HG03025 (cell line): ENCODE measurements at regions not wholly inside any gene's neighbourhood (a gene's known extent, or its start where the extent isn't known, plus 50 kb on each side); places are given as distances from the start of the nearest gene placed in this dataset.

Source experiments
- ATAC-seq: cut with Tn5 transposase; IDR thresholded peaks from one replicate; pipeline ENCODE4 v1.9.1; 2021; ENCODE audit warnings: mild to moderate bottlenecking, moderate library complexity; ENCODE audit not compliant: unreplicated experiment, low FRiP score

DNA sequence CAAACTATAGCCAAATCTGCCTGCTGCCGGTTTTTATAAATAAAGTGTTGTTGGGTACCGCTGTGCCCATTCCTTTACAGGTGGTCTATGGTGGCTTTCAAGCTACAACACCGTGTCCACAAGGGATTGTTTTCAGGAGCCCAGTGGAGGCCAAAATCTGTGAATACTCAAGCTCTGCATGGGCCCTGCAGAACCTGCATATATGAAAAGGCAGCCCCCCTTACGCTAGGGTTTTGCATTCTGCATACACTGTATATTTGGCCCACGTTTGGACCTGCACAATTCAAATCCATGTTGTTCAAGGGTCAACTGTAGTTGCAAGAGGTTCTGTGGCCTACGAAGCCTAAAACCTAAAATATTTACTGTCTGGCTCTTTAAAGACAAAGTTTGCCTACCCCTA is 122.2 kb upstream of the TLE3 start:
- ATAC-seq, result no peak

DNA sequence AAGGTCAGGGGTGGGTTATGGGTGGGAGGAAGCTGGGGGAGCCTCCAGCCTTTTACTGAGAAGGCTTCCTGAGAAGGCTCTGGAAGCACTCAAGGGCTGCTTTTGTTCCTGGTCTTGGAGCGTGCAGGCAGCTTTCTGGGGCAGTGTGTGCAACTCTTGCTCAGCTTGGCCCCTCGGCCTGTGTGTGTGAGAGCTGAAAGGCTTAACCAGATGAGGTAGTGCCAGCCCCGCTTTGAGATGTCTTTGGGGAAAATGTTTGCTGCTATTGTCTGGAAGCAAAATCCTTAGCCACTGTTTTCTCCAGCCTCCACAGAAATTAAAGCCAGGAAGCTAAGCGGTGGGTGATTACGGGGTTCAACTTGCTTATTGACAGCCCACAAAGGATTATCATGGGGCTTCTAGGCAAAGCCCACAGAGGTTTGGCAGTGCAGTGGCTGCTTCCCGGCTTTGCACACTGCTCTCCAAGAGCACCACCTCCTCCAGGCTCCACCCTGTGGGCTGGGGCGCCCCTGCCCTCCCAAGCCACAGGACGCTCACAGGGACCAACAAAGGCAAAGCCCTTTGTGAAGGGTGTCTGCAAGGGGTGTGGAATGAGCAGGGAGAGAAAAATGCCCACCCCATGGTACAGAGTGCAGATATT is 121.7 kb upstream of the TLE3 start:
- ATAC-seq, result no peak

DNA sequence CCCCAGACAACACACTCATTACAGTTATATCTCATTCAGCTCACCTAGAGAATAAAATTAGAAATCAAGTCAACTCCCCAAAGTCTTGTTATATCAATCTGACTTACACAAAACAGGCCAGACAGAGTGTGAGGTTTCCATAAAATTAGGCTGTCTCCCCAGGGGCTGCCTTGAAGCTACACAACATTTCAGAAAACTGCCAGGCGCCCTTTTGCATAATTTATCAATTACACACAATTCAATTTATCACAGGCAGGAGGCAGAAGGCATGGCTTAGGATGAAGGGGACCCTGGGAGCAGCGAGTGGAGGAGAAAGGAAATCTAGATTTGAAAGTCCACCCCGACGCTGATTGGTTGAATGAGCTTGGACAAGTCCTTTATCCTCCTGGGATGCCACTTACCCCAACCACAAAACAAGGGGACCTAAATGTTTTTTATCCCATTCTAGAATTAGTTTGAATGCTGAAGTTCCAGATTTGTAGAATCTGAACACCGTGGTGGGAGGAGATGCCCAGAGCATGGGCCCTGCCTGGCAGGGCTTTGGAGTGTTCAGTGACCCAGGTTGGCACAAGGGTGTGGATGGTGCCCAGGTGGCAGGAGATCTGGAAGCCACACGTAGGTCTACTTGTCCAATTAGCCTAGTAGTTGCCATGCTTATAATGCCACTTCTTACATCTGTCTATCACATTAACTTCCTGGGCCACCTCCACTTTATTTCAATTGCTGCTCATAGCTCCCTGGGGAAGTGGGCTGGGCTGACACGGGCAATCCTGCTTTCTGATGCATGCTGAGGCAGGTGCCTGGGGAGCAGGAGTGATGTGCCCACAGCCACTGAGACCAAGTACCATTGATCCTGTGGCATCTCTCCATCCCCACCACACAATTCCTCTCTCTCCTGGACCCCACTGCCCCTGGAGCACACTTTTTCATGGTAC is 119.8 kb upstream of the TLE3 start:
- ATAC-seq, result no peak

DNA sequence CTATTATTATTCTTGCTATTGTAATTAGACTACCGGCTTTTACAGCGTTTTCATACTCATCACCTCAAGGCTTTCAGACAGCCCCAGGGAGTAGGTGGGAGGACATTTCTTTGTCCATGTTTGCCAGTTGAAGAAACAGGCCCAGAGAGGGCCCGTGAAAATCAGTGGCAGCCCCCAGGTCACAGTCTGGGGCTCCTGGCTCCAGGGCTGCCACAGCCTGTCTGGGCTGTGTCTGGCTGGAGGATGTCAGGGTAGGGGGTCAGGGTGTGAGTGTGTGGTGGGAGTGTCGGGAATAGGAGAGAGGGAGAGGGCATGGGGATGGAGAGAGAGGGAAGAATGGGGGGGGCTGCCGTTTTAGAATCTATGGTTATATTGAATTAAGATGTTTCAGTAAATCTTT is 118.2 kb upstream of the TLE3 start:
- ATAC-seq, result no peak

DNA sequence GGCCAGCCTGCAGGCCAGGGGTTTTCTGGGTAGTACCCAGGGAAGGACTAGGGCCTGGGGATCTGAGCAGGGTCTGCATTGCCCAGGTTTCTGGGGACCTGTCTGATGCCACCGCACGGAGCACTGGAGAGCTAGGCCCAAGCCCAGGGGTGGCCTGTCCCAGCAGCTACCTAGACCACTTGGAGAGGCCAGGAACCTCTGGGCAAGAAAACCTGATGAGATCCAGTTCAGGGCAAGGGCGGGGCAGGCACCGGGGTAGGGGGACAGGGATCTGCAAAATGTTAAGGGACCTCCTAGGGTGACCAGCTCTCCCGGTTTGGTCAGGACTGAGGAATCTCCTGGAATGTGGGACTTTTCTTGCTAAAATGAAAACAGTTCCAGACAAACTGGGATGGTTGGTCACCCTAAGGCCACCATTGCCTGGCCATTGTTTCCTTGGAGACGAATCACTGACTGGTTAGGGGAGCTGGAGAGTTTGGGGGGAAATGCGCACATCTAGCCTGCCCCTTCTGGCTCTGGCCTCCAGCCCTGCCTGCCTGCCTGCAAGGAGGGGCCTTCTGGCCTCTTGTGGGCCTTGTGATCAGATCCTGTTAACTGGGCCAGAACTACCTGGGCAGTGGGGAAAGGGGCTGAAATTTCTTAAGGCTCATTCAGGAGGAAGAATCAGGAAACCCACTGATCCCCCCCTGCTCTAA is 117.4 kb upstream of the TLE3 start:
- ATAC-seq, result no peak

DNA sequence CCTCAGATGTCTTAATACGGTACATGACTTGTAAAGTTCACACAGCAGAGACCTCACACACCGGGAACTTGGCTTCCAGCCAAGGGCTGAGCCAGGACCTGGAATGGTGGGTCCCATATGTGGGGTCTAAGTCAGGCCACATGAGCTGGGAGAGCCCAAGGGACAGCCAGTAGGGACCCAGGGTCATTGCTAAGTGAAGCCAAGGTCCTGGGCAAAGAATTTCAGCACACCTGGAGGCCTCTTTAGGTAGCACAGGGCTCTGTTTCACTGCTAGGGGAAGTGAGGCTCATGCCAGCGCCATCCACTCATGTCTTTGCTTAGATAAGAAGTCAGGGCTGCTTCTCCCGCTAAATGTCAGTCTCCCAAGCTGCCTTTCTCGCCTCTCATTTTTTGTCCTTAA is 116.6 kb upstream of the TLE3 start:
- ATAC-seq, result no peak

DNA sequence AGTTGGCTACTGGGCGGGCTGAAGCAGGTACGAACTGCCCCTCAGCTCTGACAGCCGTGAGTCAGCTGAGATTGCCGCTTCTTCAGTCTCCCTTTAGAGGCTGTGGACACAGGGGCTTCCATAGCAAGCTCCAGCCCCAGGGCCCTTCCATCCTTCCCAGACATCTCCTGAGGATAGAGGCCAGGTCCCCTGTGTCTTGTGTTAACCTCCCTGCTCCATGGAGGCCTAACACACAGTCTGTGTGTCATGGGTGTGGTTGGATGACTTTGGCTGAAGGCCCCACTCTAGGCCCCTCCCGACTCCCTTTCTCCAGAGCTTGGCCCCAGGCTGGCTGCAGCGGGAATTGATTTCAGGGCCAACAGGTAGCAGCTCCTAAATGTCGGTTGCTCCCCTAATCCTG is 116.1 kb upstream of the TLE3 start:
- ATAC-seq, result no peak

DNA sequence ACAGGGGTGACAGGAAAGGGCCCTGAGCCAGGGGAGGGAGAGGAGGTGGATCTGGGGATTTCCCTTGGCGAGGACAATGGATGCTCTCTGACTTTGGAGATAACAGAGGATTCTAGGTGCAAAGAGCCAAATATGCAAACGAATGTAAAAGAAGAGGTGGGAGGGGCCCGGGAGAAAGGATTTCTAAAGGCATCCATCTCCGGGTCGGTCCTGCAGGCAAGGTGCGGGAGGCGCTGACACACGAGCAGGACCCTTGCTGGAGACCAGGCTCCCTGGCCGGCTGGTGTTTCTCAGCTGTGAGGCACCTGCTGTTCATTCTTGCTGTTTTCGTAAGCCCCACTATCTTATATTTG is 115.2 kb upstream of the TLE3 start:
- no peak for ATAC-seq

DNA sequence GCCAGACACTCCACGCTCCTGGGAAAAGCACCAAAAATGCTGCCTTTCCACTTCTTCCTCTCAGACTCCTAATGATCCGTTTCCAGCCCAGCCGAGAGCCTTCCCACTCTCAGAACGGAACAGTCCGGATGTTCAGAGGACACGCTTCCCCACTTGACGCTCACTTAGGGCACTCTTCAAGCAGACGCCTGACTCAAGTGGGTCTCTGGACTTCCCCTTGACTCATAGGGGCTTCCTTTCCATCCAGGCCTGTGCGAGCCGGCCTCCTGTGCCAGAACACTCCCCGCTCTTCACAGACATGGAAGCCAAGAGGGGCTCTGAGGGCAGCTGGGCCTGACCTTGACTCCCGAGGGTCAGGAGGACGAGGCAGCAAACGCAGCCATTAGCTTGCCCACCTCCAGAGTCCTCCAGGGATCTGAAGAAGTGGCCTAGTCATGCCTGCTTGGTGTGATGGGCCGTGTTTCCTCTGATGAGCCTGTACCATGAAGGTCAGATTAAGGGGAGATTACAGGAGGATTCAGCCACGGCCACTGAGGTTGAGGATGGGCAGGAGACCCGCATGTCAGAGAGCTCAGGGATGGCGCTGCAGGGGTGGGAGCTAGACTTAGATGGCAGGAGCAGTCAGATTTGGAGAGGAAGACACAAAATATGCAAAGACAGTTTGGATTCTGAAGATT is 114.7 kb upstream of the TLE3 start:
- no peak for ATAC-seq

DNA sequence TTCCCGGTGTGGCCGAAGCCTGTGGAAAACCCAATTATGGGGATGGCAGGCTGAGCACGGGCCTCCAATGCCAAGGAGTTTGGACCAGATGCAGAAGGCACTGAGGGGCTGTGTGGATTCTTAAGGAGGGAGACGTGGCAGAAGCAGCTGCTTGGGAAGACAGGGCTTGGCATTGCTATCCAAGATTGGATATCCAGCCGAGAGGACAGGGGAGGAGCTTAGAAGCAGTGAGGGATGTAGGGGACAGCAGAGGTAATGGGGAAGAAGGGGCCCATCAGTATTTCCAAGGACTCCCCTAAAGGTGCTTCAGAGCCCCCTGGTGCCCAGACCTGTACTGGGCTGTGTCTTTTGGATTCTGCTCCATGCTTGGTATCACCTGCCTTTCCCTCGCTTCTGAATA is 112.8 kb upstream of the TLE3 start:
- no peak for ATAC-seq

DNA sequence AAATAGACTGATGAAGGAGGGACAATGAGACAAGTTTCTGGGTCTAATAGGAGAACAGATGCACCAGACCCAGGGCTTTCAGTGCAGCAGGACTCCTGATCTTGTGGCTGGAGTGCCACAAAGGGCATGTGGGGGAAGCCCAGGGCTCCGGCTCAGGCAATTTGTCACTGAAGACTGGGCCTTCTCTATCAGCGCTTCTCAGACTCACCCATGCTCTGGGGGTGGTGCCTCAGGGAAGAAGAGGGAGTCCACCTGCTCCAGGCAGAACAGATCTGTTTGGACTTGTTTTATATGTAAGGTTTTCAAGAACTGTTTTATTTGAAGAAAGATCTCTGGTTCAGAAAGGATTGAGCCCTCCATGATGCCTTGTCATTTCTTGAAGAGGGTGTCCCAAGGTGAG is 112.4 kb upstream of the TLE3 start:
- no peak for ATAC-seq

DNA sequence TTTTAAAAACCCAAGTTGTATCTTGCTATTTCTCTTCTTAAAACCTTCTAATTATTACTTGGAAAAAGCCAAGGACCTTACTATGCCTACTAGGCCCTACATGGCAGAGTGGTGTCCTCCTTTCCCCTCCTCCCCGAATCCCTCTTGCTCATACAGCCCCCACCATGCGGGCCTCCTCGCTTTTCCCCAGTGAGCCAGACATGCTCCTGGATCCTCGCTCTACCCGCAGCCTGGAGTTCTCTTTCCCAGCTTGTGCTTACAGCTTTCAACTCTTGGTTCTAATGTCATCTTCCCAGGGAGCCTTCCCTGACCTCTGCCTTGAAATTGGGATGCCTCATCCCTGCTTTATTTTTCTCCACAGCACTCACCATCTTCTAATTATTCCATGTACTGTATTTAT is 111.8 kb upstream of the TLE3 start:
- no peak for ATAC-seq

DNA sequence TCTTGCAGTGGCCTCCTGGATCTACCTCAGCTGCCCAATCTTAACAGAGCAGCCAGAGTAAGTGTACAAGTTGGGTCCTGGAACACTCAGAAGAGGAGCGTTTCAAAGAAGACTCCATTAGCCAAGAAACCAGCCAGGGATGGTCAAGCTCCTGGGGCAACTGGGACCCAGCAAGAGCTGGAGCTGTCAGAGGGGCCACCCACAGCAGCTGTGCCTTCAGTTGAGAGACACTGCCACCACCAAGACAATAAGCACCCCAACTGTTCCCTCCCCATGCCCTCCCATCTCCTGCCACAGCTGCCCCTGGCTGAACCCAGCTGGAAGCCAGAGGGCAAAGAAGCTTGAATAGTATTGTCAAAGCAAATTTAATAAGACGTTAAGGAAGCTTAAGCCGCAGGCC is 110.6 kb upstream of the TLE3 start:
- no peak for ATAC-seq

DNA sequence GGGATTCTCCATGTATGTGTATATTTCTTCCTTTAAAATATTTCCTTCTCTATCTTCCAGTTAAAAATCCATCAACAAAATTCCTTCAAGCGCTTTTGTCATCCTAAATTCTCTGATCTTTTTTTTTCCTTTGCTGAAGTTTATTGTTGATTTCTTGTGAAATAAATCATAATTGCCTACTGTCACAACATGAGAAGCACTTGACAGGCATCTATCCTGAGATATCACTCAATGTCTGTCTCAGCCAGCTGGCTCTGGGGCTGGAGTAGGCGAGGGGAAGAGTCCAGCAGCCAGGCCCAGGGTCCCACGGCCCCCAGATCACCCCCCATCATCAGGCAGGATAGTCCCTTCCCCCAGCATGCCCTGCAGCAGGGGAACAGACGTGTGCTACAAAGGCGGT is 109.0 kb upstream of the TLE3 start:
- no peak for ATAC-seq

DNA sequence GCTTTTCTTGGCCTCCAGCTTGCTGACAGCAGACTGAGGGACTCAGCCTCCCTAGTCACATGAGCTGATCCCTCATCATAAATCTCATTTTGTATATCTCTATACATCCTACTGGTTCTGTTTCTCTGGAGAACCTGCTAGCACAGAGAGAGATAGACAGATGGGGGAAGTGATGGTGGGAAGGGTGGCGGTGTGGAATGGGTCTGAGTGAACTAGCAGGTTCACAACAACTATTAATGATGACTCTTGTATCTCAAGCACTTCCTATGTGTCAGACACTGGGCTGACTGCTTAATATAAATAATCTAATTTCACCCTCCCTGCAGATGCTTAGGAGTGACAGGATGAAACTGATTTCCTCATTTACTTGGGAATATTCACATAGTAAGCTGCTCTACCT is 106.9 kb upstream of the TLE3 start:
- ATAC-seq, result no peak

DNA sequence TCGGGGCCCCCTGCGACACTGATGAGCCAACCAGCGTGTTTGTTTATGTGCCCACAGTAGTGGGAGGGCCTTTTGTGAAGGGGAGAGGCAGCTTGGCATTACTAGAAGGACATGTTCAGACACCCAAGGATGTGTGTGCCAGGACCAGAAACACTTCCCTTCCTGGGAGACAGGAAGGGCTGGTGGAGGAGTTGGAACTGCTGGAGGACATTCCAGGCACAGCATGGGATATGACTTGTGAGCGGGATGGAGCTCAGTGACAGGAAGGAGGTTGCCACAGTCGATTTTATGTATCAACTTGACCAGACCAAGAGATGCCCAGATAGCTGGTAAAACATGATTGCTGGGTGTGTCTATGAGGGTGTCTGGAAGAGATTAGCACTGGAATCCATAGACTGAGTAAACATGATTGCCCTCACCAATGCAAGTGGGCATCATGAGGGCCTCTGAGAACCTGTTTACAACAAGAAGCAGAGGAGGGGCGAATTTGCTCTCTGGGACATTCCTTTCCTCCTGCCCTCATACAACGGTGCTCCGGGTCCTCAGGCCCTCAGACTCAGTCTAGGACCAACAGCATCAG is 106.4 kb upstream of the TLE3 start:
- ATAC-seq, result no peak

DNA sequence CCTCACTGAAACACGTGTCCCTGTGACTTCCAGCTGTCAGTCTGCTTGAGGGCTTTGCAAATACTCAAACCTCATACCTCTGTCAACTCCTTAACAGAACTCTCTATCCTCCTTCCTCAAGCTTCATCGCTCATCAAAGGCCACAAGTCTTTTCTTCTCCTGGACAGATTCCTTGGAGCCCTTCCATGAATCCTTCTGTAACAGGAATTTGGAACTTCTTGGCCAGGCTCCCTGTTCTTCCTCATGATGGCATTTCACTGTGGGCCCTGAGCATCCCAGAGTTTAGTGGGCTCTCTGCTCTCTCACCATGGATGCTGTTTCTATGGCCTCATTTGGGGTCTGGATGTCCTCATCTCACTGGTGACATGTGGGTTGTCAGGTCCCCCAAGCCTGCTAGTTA is 105.0 kb upstream of the TLE3 start:
- no peak for ATAC-seq

DNA sequence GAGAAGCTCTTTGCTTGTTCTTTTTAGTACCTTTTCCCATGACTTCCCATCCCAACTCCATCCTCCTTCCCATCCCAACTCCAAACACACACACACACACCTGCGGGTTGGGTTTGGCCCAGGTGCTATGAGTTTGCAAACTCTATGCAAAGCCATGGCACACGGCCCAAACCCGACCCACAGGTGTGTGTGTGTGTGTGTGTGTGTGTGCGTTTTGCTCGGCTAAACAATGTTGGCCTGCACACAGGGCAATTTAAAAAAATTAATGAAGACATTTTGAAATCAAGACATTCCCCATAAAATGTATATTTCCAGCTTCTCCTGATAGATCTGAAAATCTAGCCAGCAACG is 103.7 kb upstream of the TLE3 start:
- no peak for ATAC-seq

DNA sequence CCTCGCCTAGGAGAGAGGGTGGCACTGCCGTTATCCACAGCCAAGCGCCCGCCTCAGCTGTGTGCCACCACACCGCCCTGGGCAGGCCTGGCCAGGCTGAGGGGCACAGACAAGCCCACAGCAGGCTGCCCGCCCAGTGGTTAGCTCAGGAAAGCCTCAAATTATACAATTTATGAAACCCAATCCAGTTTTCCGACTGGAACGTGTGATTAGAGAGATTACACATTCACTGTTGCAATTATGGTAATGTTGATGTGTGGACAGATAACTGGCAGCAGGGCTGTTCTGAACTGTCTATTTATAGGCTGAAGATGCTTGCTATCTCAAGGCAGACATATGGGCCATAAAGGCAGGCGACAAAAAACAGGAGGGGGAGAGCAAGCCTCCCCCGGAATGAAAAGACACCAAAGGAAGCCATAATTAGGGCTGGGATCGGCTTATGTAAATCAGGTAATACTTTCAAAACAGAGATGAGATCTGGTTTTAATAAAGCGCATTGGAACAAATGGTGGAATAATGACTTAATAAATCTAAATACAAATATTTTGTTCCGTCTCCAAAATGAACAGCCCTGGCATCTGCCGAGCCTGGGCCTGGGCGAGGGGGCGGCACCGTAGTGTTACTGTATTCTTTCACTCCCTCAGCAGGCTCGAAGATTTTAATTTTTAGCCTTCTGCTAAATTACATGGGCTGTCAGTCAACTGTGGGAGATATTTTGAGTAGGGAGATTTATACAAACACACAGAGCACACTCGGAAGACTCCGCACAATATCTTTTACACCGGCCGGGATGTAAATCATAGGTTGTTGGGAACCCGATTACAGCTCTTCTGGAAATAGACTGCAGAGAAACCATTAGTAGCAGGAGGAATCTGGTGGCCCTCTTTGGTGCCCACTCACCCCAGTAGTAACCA is 103.1 kb upstream of the TLE3 start:
- ATAC-seq, result no peak
